SKM-1 (cell line): ENCODE measurements at regions not wholly inside any gene's neighbourhood (a gene's known extent, or its start where the extent isn't known, plus 50 kb on each side); places are given as distances from the start of the nearest gene placed in this dataset.
"Not testable (repeated sequence)": the region's sequence is repeated elsewhere in the genome, so short reads cannot be mapped to it uniquely, and the experiment has no call there.

Experiments
- DNase-seq: peaks from one replicate; lab custom pipeline; 2025; ENCODE audit not compliant: unreplicated experiment; lab: John Stamatoyannopoulos, UW

- no peak for DNase-seq
These were observed 78.9 kb upstream of the ZNF280D start for GRCh38 chr15:56812221-56812620.

GRCh38 chr15:56811586-56811985 lies 78.3 kb upstream of the ZNF280D start:
- DNase-seq = no peak

- no peak for DNase-seq
These were observed 74.9 kb upstream of the ZNF280D start for GRCh38 chr15:56808160-56808559.

- DNase-seq = no peak
These were observed 72.8 kb upstream of the ZNF280D start for GRCh38 chr15:56806148-56806536.

GRCh38 chr15:56805466-56806147 lies 72.3 kb upstream of the ZNF280D start:
- DNase-seq = no peak

GRCh38 chr15:56804938-56805337 lies 71.6 kb upstream of the ZNF280D start:
- DNase-seq = no peak

GRCh38 chr15:56804279-56804678 lies 71.0 kb upstream of the ZNF280D start:
- DNase-seq = no peak

- no peak for DNase-seq
These were observed 68.9 kb upstream of the ZNF280D start for GRCh38 chr15:56802161-56802560.

GRCh38 chr15:56798639-56799038 lies 65.3 kb upstream of the ZNF280D start:
- DNase-seq = no peak

GRCh38 chr15:56797720-56798275 lies 64.5 kb upstream of the ZNF280D start:
- DNase-seq = no peak

- DNase-seq = no peak
These were observed 62.2 kb upstream of the ZNF280D start for GRCh38 chr15:56795502-56795901.

- no peak for DNase-seq
These were observed 61.4 kb upstream of the ZNF280D start for GRCh38 chr15:56794553-56795329.

GRCh38 chr15:56794165-56794552 lies 60.9 kb upstream of the ZNF280D start:
- DNase-seq = no peak

GRCh38 chr15:56792211-56792610 lies 58.9 kb upstream of the ZNF280D start:
- DNase-seq = no peak

GRCh38 chr15:56791521-56791920 lies 58.2 kb upstream of the ZNF280D start:
- not testable (repeated sequence) for DNase-seq

- no peak for DNase-seq
These were observed 55.0 kb upstream of the ZNF280D start for GRCh38 chr15:56788359-56788758.

- no peak for DNase-seq
These were observed 53.7 kb upstream of the ZNF280D start for GRCh38 chr15:56786966-56787365.

GRCh38 chr15:56783857-56784661 lies 50.8 kb upstream of the ZNF280D start:
- DNase-seq = no peak

- no peak for DNase-seq
These were observed 50.0 kb upstream of the ZNF280D start for GRCh38 chr15:56783156-56783856.
